ENCODE measurements at regions not wholly inside any gene's neighbourhood (a gene's known extent, or its start where the extent isn't known, plus 50 kb on each side); places are given as distances from the start of the nearest gene placed in this dataset.

DNA sequence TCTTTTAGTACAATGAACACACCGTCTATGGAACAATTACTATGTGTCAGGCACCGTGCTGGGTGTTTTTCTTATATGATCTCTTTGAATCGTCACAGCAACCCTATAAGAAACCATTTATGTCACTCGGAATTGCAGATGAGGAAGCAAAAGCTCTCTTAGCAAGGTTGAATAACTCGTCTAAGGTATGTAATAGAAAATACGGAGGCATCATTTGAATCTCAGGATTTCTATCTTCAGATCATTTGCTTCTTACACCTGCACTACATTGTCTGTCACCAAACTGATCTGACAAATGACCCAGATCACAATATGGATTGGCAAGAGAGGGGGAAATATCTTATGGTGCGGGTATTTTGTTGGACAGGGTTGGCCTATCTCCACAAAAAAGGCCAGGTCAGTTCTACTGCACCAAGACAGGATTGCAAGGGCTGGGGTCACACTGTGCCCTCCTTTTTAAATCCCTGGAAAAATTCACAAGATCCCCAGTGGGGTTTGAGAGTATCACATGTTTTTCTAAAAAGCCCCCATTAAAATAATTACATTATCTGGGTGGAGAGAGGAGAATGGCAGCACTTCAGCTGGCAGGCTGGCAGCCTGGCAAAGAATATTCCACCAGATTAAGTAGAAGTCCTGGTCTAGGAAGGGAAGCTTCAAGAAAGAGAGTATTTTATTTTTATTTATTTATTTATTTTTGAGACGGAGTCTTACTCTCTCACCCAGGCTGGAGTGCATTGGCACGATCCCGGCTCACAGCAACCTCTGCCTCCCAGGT lies 110.7 kb upstream of the CLMP start:
- H3K4me1 ChIP-seq (ENCODE audit: control extremely low read depth in 1 of 4, control insufficient read depth in 4 of 4, insufficient read depth in 4 of 4, low read length in 3 of 4) = peaks cover 10 to 44% (median 36%) of the 10 kb centered on the region in 4 experiments
- no peak overlapping the region for H3K4me3 ChIP-seq (ENCODE audit: control insufficient read depth in 1 of 7, extremely low read depth in 1 of 7, insufficient read depth in 4 of 7, low read depth in 2 of 7, low read length in 6 of 7)
- no peaks in the 10 kb centered on the region for H3K9me3 ChIP-seq (ENCODE audit: control extremely low read depth in 1 of 5, control insufficient read depth in 4 of 5, insufficient read depth in 2 of 5, low read depth in 1 of 5, low read length in 4 of 5)
- H3K27ac ChIP-seq (ENCODE audit: insufficient read depth in 1 of 2, low read depth in 1 of 2, low read length in 2 of 2, poor library complexity in 1 of 2, severe bottlenecking in 2 of 2) = no peak overlapping the region
- no peak for DNase-seq
- CTCF ChIA-PET = interaction anchor here (1.7 to 2.2 kb wide), 2 partner anchors 170 to 173 kb away, joined by 4 read pairs; no protein-coding TSS in a partner anchor
- POLR2A ChIA-PET = no interaction called here
- peaks cover 0 to 3% (median 1%) of the 10 kb centered on the region in 5 experiments for H3K27me3 ChIP-seq (replicated peaks in 2 of 5; ENCODE audit: control insufficient read depth in 4 of 5, insufficient read depth in 5 of 5, low read length in 4 of 5)
- WGBS (ENCODE audit: insufficient coverage) = 94% methylated on average over 6 of the region's 10 CpGs
- no peaks in the 10 kb centered on the region for H3K36me3 ChIP-seq (ENCODE audit: control insufficient read depth in 4 of 4, insufficient read depth in 4 of 4, low read length in 3 of 4)

DNA sequence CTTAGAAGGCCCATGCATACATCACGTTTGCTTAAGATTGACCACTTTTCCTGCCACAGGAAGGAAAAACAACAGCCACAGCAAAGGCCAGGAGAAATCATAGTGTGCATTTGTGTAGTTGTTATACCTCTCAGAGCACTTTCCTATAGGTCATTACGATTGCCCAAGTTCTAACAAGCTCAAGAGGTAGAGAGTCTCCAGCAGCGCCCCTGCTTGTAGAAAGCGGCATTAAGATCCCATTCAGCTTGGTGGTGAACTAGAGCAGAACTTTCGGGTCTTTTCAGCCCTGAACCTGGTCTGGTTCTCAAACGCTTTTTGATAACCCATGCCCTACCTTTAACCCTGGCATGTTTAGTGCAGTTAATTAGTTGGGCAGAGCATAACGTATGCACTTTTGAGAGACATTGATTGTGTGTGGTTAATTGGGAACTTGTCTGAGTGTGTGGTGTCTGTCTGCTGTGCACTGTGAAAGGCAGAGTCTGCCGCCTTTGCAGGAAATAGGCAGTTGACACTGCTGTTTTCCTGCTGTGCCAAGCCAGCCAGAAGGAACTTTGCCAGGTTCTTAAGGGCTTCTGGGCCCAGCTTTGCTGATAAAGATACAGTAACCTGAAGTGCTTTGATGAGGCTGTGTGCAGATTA lies 109.9 kb upstream of the CLMP start:
- DNase-seq = peak in 2 of 3 donors; percentile 33
- no peaks in the 10 kb centered on the region for H3K9me3 ChIP-seq (ENCODE audit: control extremely low read depth in 1 of 5, control insufficient read depth in 4 of 5, insufficient read depth in 2 of 5, low read depth in 1 of 5, low read length in 4 of 5)
- no peak overlapping the region for H3K27ac ChIP-seq (ENCODE audit: insufficient read depth in 1 of 2, low read depth in 1 of 2, low read length in 2 of 2, poor library complexity in 1 of 2, severe bottlenecking in 2 of 2)
- ChIA-PET CTCF (interaction anchor here (2.2 kb wide), 1 partner anchor 171 kb away, joined by 4 read pairs; no protein-coding TSS in a partner anchor), POLR2A (interaction anchor here (0.7 kb wide), 1 partner anchor 143 kb away, joined by 3 read pairs; no protein-coding TSS in a partner anchor)
- WGBS (ENCODE audit: insufficient coverage) = 31% methylated on average over 6 of the region's 8 CpGs
- no peaks in the 10 kb centered on the region for H3K36me3 ChIP-seq (ENCODE audit: control insufficient read depth in 4 of 4, insufficient read depth in 4 of 4, low read length in 3 of 4)
- peaks cover 0 to 3% (median 1%) of the 10 kb centered on the region in 5 experiments for H3K27me3 ChIP-seq (replicated peaks in 2 of 5; ENCODE audit: control insufficient read depth in 4 of 5, insufficient read depth in 5 of 5, low read length in 4 of 5)
- peaks cover 11 to 46% (median 39%) of the 10 kb centered on the region in 4 experiments for H3K4me1 ChIP-seq (ENCODE audit: control extremely low read depth in 1 of 4, control insufficient read depth in 4 of 4, insufficient read depth in 4 of 4, low read length in 3 of 4)
- no peak overlapping the region for H3K4me3 ChIP-seq (ENCODE audit: control insufficient read depth in 1 of 7, extremely low read depth in 1 of 7, insufficient read depth in 4 of 7, low read depth in 2 of 7, low read length in 6 of 7)

DNA sequence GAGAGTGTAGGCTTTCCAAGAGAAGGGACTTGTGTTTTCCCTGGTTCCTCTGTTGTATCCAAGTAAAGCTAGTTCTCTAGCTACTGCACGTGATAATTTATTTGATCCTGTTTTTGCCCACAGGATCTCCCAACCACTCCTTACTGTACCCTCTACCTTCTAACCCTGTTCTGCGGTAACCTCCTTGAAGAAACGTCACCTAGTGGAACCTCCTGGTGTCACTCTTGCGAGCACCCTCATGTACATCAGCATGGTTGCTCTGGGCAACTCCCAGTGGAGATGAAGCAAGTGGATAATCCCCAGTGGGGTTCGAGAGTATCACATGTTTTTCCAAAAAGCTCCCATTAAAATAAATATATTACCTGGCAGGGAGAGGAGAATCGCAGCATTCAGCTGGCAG lies 108.9 kb upstream of the CLMP start:
- ChIA-PET CTCF (interaction anchor here (1.1 to 1.3 kb wide), 3 partner anchors 15 to 174 kb away, joined by 3 to 4 read pairs (median 3); no protein-coding TSS in a partner anchor), POLR2A (interaction anchor here (0.6 to 0.7 kb wide), 2 partner anchors 9 to 142 kb away, joined by 3 read pairs; no protein-coding TSS in a partner anchor)
- Histone ChIP-seq H3K36me3 (ENCODE audit: control insufficient read depth in 4 of 4, insufficient read depth in 4 of 4, low read length in 3 of 4) (no peaks in the 10 kb centered on the region), H3K4me3 (ENCODE audit: control insufficient read depth in 1 of 7, extremely low read depth in 1 of 7, insufficient read depth in 4 of 7, low read depth in 2 of 7, low read length in 6 of 7) (no peak overlapping the region), H3K27ac (ENCODE audit: insufficient read depth in 1 of 2, low read depth in 1 of 2, low read length in 2 of 2, poor library complexity in 1 of 2, severe bottlenecking in 2 of 2) (no peak overlapping the region), H3K27me3 (replicated peaks in 2 of 5; ENCODE audit: control insufficient read depth in 4 of 5, insufficient read depth in 5 of 5, low read length in 4 of 5) (peaks cover 0 to 3% (median 0%) of the 10 kb centered on the region in 5 experiments), H3K4me1 (ENCODE audit: control extremely low read depth in 1 of 4, control insufficient read depth in 4 of 4, insufficient read depth in 4 of 4, low read length in 3 of 4) (peaks cover 11 to 46% (median 39%) of the 10 kb centered on the region in 4 experiments), H3K9me3 (ENCODE audit: control extremely low read depth in 1 of 5, control insufficient read depth in 4 of 5, insufficient read depth in 2 of 5, low read depth in 1 of 5, low read length in 4 of 5) (peaks cover 0 to 4% (median 0%) of the 10 kb centered on the region in 5 experiments)
- DNase-seq = peak in 2 of 3 donors; percentile 10 to 11
- 100% methylated on average over 4 of the region's 6 CpGs for WGBS (ENCODE audit: insufficient coverage)

DNA sequence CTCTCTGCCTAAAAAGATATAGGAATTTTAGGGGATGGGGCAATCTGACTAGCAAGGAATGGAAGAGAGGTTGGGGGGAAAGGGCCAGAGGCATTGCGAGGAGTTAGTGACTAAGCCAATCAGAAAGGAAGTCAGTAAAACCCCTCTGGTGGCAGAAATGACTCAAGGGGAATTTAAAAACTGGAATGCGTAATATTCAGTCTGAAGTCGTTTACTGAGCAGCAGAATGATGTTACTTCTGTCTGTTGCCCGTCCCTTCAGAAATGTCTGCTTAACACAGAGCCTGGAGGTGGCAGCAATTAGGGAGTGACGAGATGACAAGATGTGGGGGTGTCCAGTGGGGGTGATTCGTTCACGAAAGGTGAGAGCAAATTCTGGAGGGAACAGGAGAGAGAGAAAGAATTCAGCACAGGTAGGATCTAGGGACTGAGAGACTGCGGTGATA lies 107.7 kb upstream of the CLMP start:
- ChIA-PET CTCF (interaction anchor here (1.1 to 1.3 kb wide), 3 partner anchors 16 to 175 kb away, joined by 3 to 4 read pairs (median 3); no protein-coding TSS in a partner anchor), POLR2A (no interaction called here)
- Histone ChIP-seq H3K4me3 (ENCODE audit: control insufficient read depth in 1 of 7, extremely low read depth in 1 of 7, insufficient read depth in 4 of 7, low read depth in 2 of 7, low read length in 6 of 7) (no peak overlapping the region), H3K36me3 (ENCODE audit: control insufficient read depth in 4 of 4, insufficient read depth in 4 of 4, low read length in 3 of 4) (no peaks in the 10 kb centered on the region), H3K9me3 (ENCODE audit: control extremely low read depth in 1 of 5, control insufficient read depth in 4 of 5, insufficient read depth in 2 of 5, low read depth in 1 of 5, low read length in 4 of 5) (peaks cover 0 to 6% (median 0%) of the 10 kb centered on the region in 5 experiments), H3K4me1 (ENCODE audit: control extremely low read depth in 1 of 4, control insufficient read depth in 4 of 4, insufficient read depth in 4 of 4, low read length in 3 of 4) (peaks cover 11 to 42% (median 39%) of the 10 kb centered on the region in 4 experiments), H3K27ac (ENCODE audit: insufficient read depth in 1 of 2, low read depth in 1 of 2, low read length in 2 of 2, poor library complexity in 1 of 2, severe bottlenecking in 2 of 2) (no peak overlapping the region), H3K27me3 (replicated peaks in 2 of 5; ENCODE audit: control insufficient read depth in 4 of 5, insufficient read depth in 5 of 5, low read length in 4 of 5) (peaks cover 0 to 3% (median 0%) of the 10 kb centered on the region in 5 experiments)
- DNase-seq = peak; percentile 43 to 62 (median 62)
- 55% methylated on average over 7 of the region's 8 CpGs for WGBS (ENCODE audit: insufficient coverage)

DNA sequence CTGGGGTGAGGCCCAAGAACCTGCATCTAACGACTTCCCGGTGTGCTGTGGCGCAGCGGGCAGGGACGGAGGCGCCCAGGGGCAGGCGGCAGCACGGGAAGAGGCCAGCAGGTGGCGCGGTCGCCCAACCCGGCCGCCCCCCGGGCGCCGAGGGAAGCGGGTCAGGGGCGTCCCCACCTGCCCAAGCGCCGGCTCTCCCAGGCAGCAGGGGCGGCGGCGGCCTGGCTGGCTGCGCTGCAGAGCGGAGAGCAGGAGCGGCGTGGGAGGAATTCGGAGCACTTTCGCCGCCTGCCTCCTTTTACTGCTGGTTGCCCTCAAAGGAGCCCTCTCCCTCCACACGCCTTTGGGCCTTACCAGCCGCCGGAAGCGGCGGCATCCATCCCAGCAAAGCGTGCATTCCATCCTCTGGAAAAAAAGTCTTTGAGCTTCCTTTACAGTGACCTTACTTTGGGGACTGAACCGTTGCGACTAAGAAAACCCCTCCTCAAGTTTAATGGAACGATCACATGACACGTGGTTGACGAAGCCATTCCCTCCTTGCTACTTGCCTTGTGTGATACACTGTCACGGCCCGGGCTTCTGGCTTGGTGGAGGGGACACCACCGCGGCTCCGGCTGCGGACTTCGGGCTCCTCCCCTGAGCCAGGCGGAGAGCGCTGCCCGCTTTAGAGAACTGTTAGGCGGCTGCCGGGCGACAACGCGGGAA lies 106.8 kb upstream of the CLMP start:
- peak; percentile 47 to 70 (median 67) for DNase-seq
- Histone ChIP-seq H3K27ac (ENCODE audit: insufficient read depth in 1 of 2, low read depth in 1 of 2, low read length in 2 of 2, poor library complexity in 1 of 2, severe bottlenecking in 2 of 2) (no peak overlapping the region), H3K4me1 (ENCODE audit: control extremely low read depth in 1 of 4, control insufficient read depth in 4 of 4, insufficient read depth in 4 of 4, low read length in 3 of 4) (peaks cover 11 to 42% (median 39%) of the 10 kb centered on the region in 4 experiments), H3K36me3 (ENCODE audit: control insufficient read depth in 4 of 4, insufficient read depth in 4 of 4, low read length in 3 of 4) (no peaks in the 10 kb centered on the region), H3K4me3 (ENCODE audit: control insufficient read depth in 1 of 7, extremely low read depth in 1 of 7, insufficient read depth in 4 of 7, low read depth in 2 of 7, low read length in 6 of 7) (peak overlapping the region; percentile 13 to 66 (median 54)), H3K9me3 (ENCODE audit: control extremely low read depth in 1 of 5, control insufficient read depth in 4 of 5, insufficient read depth in 2 of 5, low read depth in 1 of 5, low read length in 4 of 5) (peaks cover 0 to 6% (median 0%) of the 10 kb centered on the region in 5 experiments), H3K27me3 (replicated peaks in 2 of 5; ENCODE audit: control insufficient read depth in 4 of 5, insufficient read depth in 5 of 5, low read length in 4 of 5) (peaks cover 0 to 3% (median 0%) of the 10 kb centered on the region in 5 experiments)
- ChIA-PET POLR2A (no interaction called here), CTCF (interaction anchor here (0.8 to 2.9 kb wide), 11 partner anchors 10 to 269 kb away, joined by 3 to 11 read pairs (median 4); no protein-coding TSS in a partner anchor)
- WGBS (ENCODE audit: insufficient coverage) = 1% methylated on average over 45 of the region's 56 CpGs

DNA sequence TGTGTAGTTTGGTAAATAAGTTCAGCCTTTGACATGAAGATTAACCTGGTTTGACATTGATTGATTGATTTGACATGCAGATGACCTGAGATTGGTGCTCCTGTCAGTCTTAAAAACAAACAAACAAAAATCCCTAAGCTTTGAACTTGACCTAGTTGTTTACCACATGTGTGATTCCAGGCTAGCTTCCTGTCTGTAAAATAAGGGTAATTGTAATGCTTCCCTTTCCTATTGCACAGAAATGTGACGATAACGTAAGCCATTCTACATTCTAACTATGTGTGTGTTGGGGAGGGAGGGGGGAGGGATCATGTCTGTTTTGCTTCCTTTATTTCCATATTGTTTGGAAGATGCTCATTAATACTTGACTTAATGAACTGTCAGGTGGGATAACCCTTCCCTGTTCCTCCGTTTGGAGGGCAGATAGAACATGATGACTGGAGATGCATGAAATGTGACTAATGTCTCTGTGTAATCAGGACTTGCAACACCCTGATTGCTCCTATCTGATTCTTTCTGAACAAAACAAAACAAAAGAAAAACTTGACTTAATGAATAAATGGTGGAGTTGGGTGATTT lies 106.1 kb upstream of the CLMP start:
- Histone ChIP-seq H3K4me1 (ENCODE audit: control extremely low read depth in 1 of 4, control insufficient read depth in 4 of 4, insufficient read depth in 4 of 4, low read length in 3 of 4) (peaks cover 11 to 42% (median 39%) of the 10 kb centered on the region in 4 experiments), H3K27me3 (replicated peaks in 2 of 5; ENCODE audit: control insufficient read depth in 4 of 5, insufficient read depth in 5 of 5, low read length in 4 of 5) (peaks cover 0 to 3% (median 0%) of the 10 kb centered on the region in 5 experiments), H3K9me3 (ENCODE audit: control extremely low read depth in 1 of 5, control insufficient read depth in 4 of 5, insufficient read depth in 2 of 5, low read depth in 1 of 5, low read length in 4 of 5) (peaks cover 0 to 6% (median 0%) of the 10 kb centered on the region in 5 experiments), H3K36me3 (ENCODE audit: control insufficient read depth in 4 of 4, insufficient read depth in 4 of 4, low read length in 3 of 4) (no peaks in the 10 kb centered on the region), H3K4me3 (ENCODE audit: control insufficient read depth in 1 of 7, extremely low read depth in 1 of 7, insufficient read depth in 4 of 7, low read depth in 2 of 7, low read length in 6 of 7) (peak overlapping the region in 5 of 7 experiments; percentile 43 to 66 (median 58)), H3K27ac (ENCODE audit: insufficient read depth in 1 of 2, low read depth in 1 of 2, low read length in 2 of 2, poor library complexity in 1 of 2, severe bottlenecking in 2 of 2) (no peak overlapping the region)
- no CpG with 5 or more reads among the region's 3 CpGs for whole genome bisulfite sequencing (ENCODE audit: insufficient coverage)
- DNase-seq = peak; percentile 40 to 66 (median 61)
- ChIA-PET CTCF (interaction anchor here (0.6 to 2.9 kb wide), 13 partner anchors 8 to 270 kb away, joined by 3 to 11 read pairs (median 4); no protein-coding TSS in a partner anchor), POLR2A (interaction anchor here (0.6 kb wide), 1 partner anchor 8 kb away, joined by 3 read pairs; no protein-coding TSS in a partner anchor)
